GM21528 (cell line): ENCODE measurements at regions not wholly inside any gene's neighbourhood (a gene's known extent, or its start where the extent isn't known, plus 50 kb on each side); places are given as distances from the start of the nearest gene placed in this dataset.

ENCODE experiments used
- ATAC-seq: cut with Tn5 transposase; IDR thresholded peaks from one replicate; pipeline ENCODE4 v1.9.1; 2021; ENCODE audit warnings: mild to moderate bottlenecking, moderate library complexity; ENCODE audit not compliant: unreplicated experiment, low FRiP score

- no peak for ATAC-seq
Observed at GRCh38 chrX:97763391-97763790, 879.7 kb downstream of the RPA4 start.

GRCh38 chrX:97763981-97764380 lies 880.3 kb downstream of the RPA4 start:
- ATAC-seq = no peak

- no peak for ATAC-seq
Observed at GRCh38 chrX:97766501-97767095, 882.9 kb downstream of the RPA4 start.

DNA sequence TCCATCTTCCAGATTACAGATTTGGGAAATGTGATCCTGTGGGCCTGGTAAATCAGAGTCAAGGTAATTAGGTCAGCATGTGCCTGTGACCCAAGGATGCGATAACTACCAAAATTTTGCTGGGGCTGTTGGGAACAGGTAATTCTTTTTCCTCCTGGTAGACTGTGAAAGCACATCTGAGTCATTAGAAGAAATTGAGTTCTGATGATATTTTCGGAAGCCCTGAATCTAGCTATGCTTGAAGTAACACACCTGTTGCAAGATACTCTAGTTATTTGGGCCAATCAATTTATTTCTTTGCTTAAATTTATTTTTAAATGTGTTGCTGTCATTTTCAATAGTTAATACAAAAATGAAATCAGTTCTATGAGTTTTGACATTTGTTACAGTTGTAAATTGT lies 903.6 kb downstream of the RPA4 start:
- ATAC-seq = no peak

- no peak for ATAC-seq
Observed at GRCh38 chrX:97787849-97788248, 904.1 kb downstream of the RPA4 start.

- ATAC-seq = no peak
Observed at GRCh38 chrX:97790850-97791249, 907.1 kb downstream of the RPA4 start.

DNA sequence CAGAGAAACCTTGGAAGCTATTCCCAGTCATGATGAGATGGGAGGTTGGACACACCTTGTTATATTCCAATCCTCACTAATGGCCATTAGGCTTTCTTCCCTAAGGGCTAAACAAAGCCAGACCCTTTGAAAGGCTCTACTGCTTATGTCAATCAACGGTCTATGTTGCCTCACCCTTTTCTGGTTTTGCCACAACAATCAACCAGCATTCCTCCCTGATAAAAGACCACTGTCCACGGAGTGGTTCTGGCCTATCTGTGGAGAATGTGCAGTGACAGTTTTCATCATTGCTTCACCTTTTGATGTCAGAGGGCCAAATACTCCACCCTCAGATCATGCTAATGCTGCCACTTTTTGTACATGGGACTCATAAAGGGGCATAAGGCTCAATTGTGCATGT lies 913.4 kb downstream of the RPA4 start:
- no peak for ATAC-seq

GRCh38 chrX:97806238-97806637 lies 922.5 kb downstream of the RPA4 start:
- no peak for ATAC-seq

- ATAC-seq = no peak
Observed at GRCh38 chrX:97806946-97807345, 923.2 kb downstream of the RPA4 start.

- ATAC-seq = no peak
Observed at GRCh38 chrX:97820170-97820569, 936.5 kb downstream of the RPA4 start.

GRCh38 chrX:97828471-97828870 lies 944.8 kb downstream of the RPA4 start:
- no peak for ATAC-seq

- no peak for ATAC-seq
Observed at GRCh38 chrX:97835969-97836368, 952.3 kb downstream of the RPA4 start.

GRCh38 chrX:97841544-97842179 lies 958.0 kb downstream of the RPA4 start:
- ATAC-seq = no peak

DNA sequence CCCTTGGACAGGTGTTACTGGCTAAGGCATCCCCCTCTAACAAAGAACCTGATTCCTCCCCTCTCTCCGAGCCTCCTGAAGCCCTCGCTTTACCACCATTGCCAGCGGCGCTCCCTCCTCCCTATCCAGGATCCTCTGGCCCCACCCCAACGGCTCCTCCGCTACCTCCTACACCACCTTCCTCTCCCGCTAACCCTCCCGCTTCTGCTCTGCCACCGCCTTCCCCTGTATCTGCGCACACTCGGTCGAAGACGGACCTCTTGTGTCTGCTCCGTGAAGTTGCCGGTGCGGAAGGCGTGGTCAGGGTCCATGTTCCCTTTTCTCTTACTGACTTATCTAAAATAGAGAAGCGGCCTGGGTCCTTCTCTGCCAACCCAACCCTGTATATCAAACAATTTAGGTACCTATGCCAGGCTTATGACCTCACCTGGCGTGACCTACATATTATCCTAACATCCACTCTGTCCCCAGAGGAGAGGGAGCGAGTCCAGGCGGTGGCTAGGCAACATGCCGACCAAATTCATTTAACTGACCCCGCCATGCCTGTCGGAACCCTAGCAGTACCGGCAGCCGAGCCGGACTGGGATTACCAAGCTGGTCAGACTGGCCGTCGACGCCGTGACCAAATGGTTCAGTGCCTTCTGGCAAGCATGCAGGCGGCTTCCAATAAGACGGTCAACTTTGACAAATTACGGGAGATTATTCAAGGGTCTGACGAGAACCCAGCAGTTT lies 958.9 kb downstream of the RPA4 start:
- ATAC-seq = no peak

DNA sequence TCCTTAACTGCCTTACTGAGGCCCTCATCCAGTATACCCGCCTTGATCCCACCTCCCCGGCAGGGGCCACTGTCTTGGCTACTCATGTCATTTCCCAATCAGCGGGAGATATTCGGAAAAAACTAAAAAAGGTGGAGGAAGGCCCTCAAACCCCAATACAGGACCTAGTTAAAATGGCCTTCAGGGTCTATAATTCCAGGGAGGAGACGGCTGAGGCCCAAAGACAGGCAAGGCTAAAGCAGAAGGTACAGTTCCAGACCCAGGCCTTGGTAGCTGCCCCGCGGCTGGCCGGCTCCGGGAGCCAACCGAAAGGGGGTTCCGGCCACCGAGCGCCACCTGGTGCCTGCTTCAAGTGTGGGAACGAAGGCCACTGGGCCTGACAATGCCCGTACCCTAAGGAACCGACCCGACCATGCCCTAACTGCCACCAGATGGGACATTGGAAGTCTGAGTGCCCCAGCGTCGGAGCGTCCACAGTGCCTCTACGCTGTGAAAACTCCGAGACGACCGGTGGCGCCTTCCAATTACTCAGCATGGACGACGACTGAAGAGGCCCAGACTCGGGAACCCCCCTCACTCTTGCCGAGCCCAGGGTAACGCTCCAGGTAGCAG lies 959.6 kb downstream of the RPA4 start:
- ATAC-seq = no peak

DNA sequence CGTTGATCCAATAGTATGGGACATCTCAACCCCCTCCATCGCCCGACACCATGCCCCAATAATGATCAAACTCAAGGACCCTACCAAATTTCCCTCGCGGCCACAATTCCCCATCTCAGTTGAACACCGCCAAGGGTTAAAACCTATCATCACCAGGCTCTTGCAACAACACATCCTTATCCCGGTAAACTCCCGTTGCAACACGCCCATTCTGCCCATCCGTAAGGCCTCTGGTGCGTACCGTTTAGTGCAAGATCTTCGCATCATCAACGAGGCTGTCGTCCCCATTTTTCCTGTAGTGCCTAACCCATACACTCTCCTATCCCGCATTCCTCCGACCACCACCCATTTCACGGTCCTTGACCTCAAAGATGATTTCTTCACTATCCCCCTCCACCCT lies 960.5 kb downstream of the RPA4 start:
- ATAC-seq = no peak

GRCh38 chrX:97844943-97845342 lies 961.2 kb downstream of the RPA4 start:
- no peak for ATAC-seq

GRCh38 chrX:97845451-97845850 lies 961.7 kb downstream of the RPA4 start:
- ATAC-seq = no peak

GRCh38 chrX:97846228-97846627 lies 962.5 kb downstream of the RPA4 start:
- ATAC-seq = no peak

DNA sequence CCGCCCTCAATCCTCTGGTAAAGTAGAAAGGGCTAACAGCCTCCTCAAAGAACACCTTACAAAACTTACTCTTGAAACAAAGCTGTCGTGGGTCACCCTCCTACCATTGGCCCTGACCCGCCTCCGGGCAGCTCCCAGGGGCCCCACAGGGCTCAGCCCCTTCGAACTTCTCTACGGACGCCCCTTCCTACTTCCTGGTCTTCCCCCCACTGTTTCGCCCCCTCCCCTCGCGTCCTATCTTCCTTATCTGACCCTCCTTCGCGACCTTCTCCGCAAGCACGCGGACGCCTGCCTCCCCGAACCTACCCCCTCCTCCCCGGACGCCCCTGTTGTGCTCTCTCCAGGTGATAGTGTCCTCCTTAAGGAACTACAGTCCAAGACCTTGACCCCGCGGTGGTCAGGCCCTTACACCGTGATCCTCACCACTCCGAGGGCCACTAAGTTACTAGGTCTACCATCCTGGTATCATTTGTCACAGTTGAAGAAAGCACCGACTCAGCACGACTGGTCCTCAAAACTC lies 963.1 kb downstream of the RPA4 start:
- no peak for ATAC-seq
